GM12873 (cell line): ENCODE measurements at regions not wholly inside any gene's neighbourhood (a gene's known extent, or its start where the extent isn't known, plus 50 kb on each side); places are given as distances from the start of the nearest gene placed in this dataset.

Experiments
- CTCF ChIP-seq: IDR thresholded peaks from 2 replicates; pipeline ENCODE4 v1.5.1; 2012; ENCODE audit warnings: low read depth, mild to moderate bottlenecking, moderate library complexity, low read length, control low read depth; ENCODE audit not compliant: insufficient read depth; ENCODE audit errors: missing control alignments

DNA sequence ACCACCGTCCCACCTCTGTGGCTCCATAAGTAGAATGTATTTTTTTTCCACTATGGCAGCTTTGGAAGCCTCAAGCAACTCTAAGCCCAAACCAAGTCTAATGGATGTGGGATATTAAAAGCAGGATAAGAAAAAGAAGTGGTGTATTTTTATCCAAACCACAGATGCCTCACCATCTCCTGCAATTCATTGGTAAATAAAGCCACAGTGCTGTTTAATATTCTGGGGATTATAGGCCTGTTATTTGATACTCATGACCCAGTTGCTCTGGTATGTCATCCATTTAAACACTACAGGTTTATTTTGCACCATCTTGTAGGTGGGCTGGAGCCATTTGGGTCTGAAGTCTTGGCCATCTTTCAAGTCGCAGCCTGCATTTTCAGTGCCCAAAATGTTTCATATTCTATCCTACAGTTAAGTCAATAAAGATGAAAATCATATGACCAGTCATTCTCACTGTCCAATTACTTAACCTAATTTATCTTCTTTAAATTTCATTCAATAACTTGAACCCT lies 279.5 kb upstream of the EPHA4 start:
- no peak for TF ChIP-seq CTCF

DNA sequence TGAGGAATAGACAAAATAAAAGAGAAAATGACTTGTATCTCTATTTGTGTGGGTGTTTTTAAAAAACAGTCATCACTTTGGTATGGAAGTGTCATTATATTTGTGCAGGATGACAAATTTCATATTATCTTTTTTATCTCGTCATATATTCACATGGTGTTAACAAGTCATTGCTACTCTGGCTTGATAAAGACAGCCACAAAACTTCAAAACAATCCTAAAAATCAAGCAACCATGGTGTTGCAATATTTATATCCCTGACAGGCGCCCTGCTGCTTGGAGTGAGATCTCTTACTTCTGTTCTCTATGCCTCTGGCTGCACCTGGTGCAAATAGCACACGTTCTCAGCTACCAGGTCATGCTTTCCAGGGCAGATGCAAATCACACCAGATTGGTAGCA lies 278.0 kb upstream of the EPHA4 start:
- no peak for TF ChIP-seq CTCF

GRCh38 chr2:221848286-221848685 lies 276.2 kb upstream of the EPHA4 start:
- no peak for TF ChIP-seq CTCF

- TF ChIP-seq CTCF, result no peak
These were observed 272.9 kb upstream of the EPHA4 start for GRCh38 chr2:221845021-221845365.

GRCh38 chr2:221844212-221845020 lies 272.3 kb upstream of the EPHA4 start:
- TF ChIP-seq CTCF, result no peak

DNA sequence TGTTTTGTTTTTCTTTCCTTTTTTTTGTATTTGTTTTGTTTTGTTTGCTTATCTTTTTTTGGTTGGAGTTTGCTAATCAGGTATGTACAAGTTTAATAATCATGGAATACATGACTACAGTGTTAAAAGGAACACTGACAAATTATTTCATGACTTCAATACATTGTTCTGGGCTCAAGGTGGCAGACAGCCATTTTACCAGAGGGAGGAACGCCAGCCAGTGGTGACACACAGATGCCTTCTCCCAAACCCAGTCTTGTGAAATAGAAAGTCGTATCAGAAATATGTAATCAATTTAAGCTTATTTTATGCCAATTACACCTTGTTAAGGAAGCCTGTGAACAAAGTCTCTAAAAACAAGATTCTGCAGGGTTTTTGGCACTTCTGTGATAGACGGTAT lies 264.0 kb upstream of the EPHA4 start:
- no peak for TF ChIP-seq CTCF

- TF ChIP-seq CTCF, result no peak
These were observed 261.9 kb upstream of the EPHA4 start for GRCh38 chr2:221833966-221834365.
